Activated CD4-positive, alpha-beta memory T cell treated with anti-CD3 and anti-CD28 coated beads, Interleukin-2, amount 10 ng/mL, durations not matched to agents 7 days and 5 days (primary cell): ENCODE measurements at regions not wholly inside any gene's neighbourhood (a gene's known extent, or its start where the extent isn't known, plus 50 kb on each side); places are given as distances from the start of the nearest gene placed in this dataset.
"Not testable (repeated sequence)": the region's sequence is repeated elsewhere in the genome, so short reads cannot be mapped to it uniquely, and the experiment has no call there.

Experiments used
- CTCF ChIA-PET: fragments of 350-600 bp; sonication (Branson Sonifier 250); formaldehyde crosslinking; loops from one replicate; lab custom pipeline; 2021; ENCODE audit warnings: antibody characterized with exemption, inconsistent platforms; lab: Charles Lee
- POLR2A ChIA-PET: fragments of 350-600 bp; sonication (Branson Sonifier 250); formaldehyde crosslinking; loops from one replicate; lab custom pipeline; 2021; ENCODE audit warnings: antibody characterized with exemption; lab: Charles Lee
- DNase-seq: peaks from one replicate; pipeline ENCODE4 v3.0.0-alpha.2; 2020
- H3K27ac Mint-ChIP-seq: one replicate; pipeline ENCODE4 v1.8.0; 2021; ENCODE audit warnings: mild to moderate bottlenecking, mixed read lengths
- H3K27me3 Mint-ChIP-seq: one replicate; pipeline ENCODE4 v1.8.0; 2021; ENCODE audit warnings: mixed read lengths
- H3K36me3 Mint-ChIP-seq: one replicate; pipeline ENCODE4 v1.8.0; 2021; ENCODE audit warnings: low read depth, mixed read lengths
- H3K4me1 Mint-ChIP-seq: one replicate; pipeline ENCODE4 v1.8.0; 2021; ENCODE audit warnings: mixed read lengths
- H3K4me3 Mint-ChIP-seq: one replicate; pipeline ENCODE4 v1.8.0; 2021; ENCODE audit warnings: mild to moderate bottlenecking, mixed read lengths
- H3K9me3 Mint-ChIP-seq: one replicate; pipeline ENCODE4 v1.8.0; 2021; ENCODE audit warnings: mixed read lengths

DNA sequence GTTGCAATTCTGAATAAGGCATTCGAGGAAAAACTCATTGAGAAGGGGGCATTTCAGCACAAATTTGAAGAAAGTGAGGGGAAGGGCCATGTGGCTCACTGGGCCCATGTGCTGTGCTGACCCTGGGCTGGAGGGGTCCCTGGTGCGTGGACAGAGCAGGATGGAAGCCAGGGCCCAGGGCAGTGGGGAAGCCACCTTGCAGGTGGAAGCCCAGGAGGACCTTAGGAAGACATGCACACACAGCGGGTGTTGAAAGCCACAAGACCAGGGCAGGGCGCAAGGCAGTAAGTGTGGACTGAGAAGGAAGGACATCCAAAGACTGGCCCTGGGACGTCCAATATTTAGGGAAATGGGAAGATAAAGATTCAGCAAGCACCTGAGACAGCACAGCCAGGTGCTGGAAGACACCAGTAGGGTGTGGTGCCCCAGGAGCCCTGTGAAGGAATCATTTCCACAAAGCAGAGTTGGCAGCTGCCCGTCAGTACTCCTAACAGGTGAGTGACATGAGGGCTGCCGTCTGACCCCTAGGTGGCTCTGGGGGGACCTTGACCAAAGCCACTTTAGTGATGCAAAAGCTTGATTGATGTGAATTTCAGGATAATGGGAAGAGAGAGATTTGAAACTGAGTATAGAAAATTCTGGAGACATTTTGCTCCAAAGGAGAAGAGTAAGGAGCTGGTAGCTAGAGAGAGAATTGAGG is 254.4 kb upstream of the EXOC2 start:
- Mint-ChIP-seq H3K9me3 (no peaks in the 10 kb centered on the region), H3K36me3 (no peaks in the 10 kb centered on the region), H3K4me1 (no peaks in the 10 kb centered on the region), H3K27me3 (peaks cover 10% of the 10 kb centered on the region), H3K4me3 (no peak overlapping the region), H3K27ac (no peak overlapping the region)
- CTCF ChIA-PET, result no interaction called here
- DNase-seq, result no peak
- POLR2A ChIA-PET, result no interaction called here

DNA sequence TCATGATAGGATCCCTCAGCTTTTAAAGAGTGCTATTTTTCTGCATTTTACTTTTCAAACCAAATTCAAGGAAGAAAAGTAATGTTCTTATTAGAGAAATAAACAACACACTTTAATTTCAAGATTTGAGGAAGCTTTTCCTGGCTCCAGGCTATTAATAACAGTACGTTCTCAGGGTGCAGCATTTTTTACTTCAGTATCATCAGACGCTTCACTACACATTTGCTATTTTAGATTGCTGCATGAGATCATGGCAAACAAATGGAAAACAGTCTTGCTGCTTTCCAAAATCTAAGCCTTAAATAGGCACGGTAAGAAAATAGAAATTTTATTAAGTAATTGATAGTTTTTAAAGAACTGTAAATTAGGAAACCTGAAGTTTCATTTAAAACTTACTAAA is 253.6 kb upstream of the EXOC2 start:
- Mint-ChIP-seq H3K4me1 (no peaks in the 10 kb centered on the region), H3K4me3 (no peak overlapping the region), H3K27me3 (peaks cover 11% of the 10 kb centered on the region), H3K27ac (no peak overlapping the region), H3K36me3 (no peaks in the 10 kb centered on the region), H3K9me3 (no peaks in the 10 kb centered on the region)
- ChIA-PET POLR2A (no interaction called here), CTCF (no interaction called here)
- DNase-seq, result no peak

DNA sequence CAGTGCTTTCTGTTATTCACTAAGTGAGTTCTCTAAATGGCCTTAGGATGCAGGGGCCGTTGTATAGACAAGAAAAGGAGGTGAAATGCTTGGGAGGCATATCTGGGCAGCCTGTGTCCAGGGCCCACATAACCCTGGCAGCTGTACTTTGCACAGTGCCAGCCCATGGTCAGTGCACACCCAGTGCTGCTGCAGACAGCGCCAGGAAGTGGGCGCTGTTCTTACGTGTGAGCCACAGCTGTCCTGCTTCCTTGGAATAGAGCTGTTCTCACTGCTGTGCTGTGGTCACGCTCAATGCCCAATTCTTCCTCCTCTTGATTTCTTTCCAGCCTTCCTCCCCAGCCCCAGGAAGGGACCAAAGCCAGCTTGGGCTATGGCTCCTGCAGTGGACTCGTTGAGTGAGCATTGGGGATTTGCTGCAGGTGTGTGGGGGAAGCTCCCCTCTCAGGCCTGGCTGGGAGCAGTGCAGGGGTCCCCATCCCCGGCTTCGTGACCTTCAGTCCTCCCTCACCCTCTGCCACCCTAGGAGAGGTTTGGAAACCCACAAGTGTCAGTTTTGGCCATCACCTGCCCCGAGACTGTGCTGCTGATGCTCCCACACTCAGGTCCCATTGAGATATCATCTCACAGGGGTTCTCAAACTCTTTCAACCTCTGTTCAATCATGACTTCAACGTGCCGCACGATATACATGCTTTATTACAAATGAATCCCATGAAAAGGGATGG is 246.8 kb upstream of the EXOC2 start:
- H3K4me3 Mint-ChIP-seq, result no peak overlapping the region
- H3K36me3 Mint-ChIP-seq, result no peaks in the 10 kb centered on the region
- no peak for DNase-seq
- no peaks in the 10 kb centered on the region for H3K9me3 Mint-ChIP-seq
- H3K27me3 Mint-ChIP-seq, result peaks cover 7% of the 10 kb centered on the region
- ChIA-PET POLR2A (no interaction called here), CTCF (no interaction called here)
- no peaks in the 10 kb centered on the region for H3K4me1 Mint-ChIP-seq
- H3K27ac Mint-ChIP-seq, result no peak overlapping the region

DNA sequence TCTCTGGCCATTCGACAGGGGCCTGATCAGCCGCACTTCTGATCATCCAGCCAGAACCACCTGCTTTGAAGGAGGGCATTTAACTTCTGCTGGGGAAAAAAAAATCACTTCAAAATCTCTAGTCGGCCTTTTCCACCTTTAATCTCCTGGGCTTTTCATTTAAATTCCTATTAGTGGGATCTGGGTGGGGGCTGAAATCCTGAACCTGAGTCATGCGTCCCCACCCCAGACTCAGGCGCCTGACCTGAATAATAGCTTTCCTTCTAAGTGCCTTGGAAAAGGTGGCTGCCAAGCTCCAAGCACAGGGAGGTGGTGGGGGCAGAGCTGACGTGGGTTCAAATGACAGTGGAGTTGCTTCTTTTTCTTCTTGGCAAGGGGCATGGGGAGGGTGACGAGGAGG is 246.0 kb upstream of the EXOC2 start:
- CTCF ChIA-PET, result no interaction called here

DNA sequence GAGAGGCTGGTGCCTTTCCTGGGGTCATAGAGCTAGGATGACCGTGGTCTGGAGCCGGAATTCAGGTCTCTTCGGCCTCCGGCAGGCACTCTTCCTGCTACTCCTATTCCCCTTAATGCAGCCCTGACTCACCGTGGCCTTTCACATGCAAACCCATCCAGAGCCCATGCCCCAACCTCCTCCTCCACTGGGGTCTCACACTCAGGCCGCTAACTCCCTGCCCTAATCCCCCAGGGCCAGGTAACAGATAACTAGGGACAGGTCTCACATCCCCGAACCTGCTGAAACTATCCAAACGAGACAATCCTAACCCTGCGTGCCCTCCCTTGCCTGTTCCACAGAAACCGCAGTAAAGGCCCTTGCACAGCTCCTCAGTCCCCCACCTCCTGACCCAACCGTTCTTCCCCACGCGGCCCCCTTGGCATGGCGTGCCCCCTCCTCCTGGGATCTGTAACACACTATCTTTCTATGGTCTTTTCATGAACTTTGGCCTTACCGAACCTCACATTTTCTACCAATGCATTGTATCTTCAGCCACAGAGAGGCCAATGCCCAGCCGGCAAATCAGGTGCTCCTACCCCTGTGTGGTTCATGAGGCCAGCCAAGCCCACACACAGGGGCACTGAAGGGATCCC is 245.4 kb upstream of the EXOC2 start:
- Mint-ChIP-seq H3K36me3 (no peaks in the 10 kb centered on the region), H3K9me3 (no peaks in the 10 kb centered on the region), H3K27me3 (peaks cover 7% of the 10 kb centered on the region), H3K27ac (no peak overlapping the region), H3K4me1 (no peaks in the 10 kb centered on the region), H3K4me3 (no peak overlapping the region)
- ChIA-PET CTCF (no interaction called here), POLR2A (no interaction called here)
- DNase-seq, result no peak

More for the DNA sequence above, 246.0 kb upstream of the EXOC2 start:
- peaks cover 7% of the 10 kb centered on the region for H3K27me3 Mint-ChIP-seq
- DNase-seq, result no peak
- H3K36me3 Mint-ChIP-seq, result no peaks in the 10 kb centered on the region
- no peak overlapping the region for H3K27ac Mint-ChIP-seq
- no peaks in the 10 kb centered on the region for H3K4me1 Mint-ChIP-seq
- H3K9me3 Mint-ChIP-seq, result no peaks in the 10 kb centered on the region
- POLR2A ChIA-PET, result no interaction called here
- no peak overlapping the region for H3K4me3 Mint-ChIP-seq

DNA sequence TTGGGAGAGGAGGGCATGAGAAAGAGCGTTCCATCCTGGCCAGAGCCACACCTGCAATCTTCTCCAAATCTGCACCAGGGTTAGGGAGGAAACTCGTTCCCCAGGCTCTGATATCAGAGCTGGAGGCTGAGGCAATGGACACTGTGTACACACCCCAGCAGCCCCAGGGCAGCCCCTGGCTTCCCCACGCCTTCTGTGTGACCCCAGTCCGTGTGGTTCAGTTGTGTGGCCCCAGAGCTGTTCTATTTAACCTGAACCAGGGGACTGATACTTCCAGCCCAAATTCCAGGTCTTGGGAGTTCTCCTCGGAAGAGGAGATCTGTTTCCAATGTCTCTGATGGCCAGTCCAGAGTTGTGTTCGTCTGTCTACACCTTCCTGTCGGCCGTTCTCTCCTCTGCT is 242.6 kb upstream of the EXOC2 start:
- POLR2A ChIA-PET, result no interaction called here

DNA sequence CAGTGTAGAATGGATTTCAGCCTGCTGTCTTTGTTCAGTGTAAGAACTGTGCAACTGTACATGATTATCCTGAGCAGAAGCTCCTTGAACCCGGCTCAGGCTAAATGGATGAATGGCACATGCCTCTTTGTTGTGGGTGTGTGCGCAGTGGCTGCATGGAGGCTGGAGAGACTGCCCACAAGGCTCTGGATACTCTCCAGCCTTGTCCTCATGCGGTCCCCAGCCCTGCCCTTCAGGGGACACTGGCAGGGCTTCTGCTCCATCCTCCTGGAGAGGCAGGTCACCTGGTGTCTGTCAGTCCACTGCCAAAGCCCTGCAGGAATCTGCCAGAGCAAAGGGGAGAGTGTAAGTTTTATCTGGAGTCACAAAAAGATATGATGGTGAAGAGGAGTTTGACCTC is 241.7 kb upstream of the EXOC2 start:
- ChIA-PET CTCF (no interaction called here), POLR2A (no interaction called here)
- no peaks in the 10 kb centered on the region for H3K4me1 Mint-ChIP-seq
- no peak for DNase-seq
- H3K36me3 Mint-ChIP-seq, result no peaks in the 10 kb centered on the region
- no peak overlapping the region for H3K27ac Mint-ChIP-seq
- no peak overlapping the region for H3K4me3 Mint-ChIP-seq
- H3K9me3 Mint-ChIP-seq, result no peaks in the 10 kb centered on the region
- peaks cover 2% of the 10 kb centered on the region for H3K27me3 Mint-ChIP-seq

More for the DNA sequence above, 242.6 kb upstream of the EXOC2 start:
- Mint-ChIP-seq H3K4me3 (no peak overlapping the region), H3K4me1 (no peaks in the 10 kb centered on the region), H3K9me3 (no peaks in the 10 kb centered on the region), H3K27ac (no peak overlapping the region), H3K27me3 (peaks cover 2% of the 10 kb centered on the region), H3K36me3 (no peaks in the 10 kb centered on the region)
- DNase-seq, result no peak
- CTCF ChIA-PET, result no interaction called here

DNA sequence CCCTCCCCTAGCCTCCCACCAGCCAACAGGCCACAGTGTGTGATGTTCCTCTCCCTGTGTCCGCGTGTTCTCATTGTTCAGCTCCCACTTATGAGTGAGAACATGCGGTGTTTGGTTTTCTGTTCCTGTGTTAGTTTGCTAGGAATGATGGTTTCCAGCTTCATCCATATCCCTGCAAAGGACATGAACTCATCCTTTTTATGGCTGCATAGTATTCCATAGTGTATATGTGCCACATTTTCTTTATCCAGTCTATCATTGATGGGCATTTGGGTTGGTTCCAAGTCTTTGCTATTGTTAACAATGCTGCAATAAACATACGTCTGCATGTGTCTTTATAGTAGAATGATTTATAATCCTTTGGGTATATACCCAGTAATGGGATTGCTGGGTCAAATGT is 239.0 kb upstream of the EXOC2 start:
- H3K36me3 Mint-ChIP-seq, H3K27me3 Mint-ChIP-seq, H3K4me3 Mint-ChIP-seq, H3K9me3 Mint-ChIP-seq, CTCF ChIA-PET, H3K4me1 Mint-ChIP-seq, POLR2A ChIA-PET, DNase-seq, H3K27ac Mint-ChIP-seq: not testable (repeated sequence)

DNA sequence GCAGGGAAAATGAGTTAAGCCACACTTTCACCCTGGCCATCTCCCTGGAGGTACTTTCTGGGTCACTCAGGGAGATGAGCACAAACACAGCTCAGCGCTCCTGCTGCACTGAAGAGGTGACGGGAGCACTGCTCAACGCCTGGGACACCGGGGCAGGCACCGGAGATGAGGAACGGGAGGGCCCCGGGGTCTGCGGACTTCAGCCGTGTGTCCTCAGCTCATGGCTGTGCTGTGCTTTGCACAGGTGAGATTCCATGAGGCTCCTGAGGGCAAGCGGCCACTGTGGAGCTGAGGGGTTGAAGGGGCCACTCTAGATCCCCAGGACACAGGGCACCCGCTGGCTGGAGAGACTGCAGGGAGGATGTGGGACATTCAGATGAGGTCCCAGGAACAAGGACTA is 234.2 kb upstream of the EXOC2 start:
- H3K4me1 Mint-ChIP-seq, result no peaks in the 10 kb centered on the region
- no peak for DNase-seq
- ChIA-PET POLR2A (no interaction called here), CTCF (no interaction called here)
- H3K27ac Mint-ChIP-seq, result no peak overlapping the region
- H3K36me3 Mint-ChIP-seq, result no peaks in the 10 kb centered on the region
- peaks cover 3% of the 10 kb centered on the region for H3K27me3 Mint-ChIP-seq
- H3K9me3 Mint-ChIP-seq, result no peaks in the 10 kb centered on the region
- no peak overlapping the region for H3K4me3 Mint-ChIP-seq

DNA sequence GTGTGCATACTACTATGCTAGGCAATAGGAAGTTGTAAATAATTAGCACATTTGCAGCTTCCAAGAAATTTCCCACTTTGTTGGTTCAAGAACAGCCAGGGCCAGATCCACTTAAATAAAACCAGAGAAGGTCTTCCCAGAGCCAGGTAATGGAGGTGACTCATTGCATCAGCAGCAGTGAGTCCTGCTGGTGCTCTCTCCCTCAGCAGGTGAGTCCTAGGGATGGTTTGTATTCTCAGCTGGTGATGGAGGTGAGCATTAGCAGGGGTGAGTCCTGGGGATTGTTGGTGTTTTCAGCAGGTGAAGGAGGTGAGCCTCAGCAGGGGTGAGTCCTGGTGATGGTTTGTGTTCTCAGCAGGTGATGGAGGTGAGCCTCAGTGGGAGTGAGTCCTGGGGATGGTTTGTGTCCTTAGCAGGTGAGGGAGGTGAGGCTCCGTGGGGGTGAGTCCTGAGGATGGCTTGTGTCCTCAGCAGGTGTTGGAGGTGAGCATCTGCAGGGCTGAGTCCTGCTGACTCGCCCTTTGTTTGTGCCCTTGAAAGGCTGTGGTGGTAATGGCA is 232.8 kb upstream of the EXOC2 start:
- ChIA-PET CTCF (no interaction called here), POLR2A (no interaction called here)
- H3K9me3 Mint-ChIP-seq, result peaks cover 4% of the 10 kb centered on the region
- no peaks in the 10 kb centered on the region for H3K36me3 Mint-ChIP-seq
- H3K4me3 Mint-ChIP-seq, result no peak overlapping the region
- no peaks in the 10 kb centered on the region for H3K4me1 Mint-ChIP-seq
- no peak for DNase-seq
- H3K27ac Mint-ChIP-seq, result no peak overlapping the region
- peaks cover 3% of the 10 kb centered on the region for H3K27me3 Mint-ChIP-seq

DNA sequence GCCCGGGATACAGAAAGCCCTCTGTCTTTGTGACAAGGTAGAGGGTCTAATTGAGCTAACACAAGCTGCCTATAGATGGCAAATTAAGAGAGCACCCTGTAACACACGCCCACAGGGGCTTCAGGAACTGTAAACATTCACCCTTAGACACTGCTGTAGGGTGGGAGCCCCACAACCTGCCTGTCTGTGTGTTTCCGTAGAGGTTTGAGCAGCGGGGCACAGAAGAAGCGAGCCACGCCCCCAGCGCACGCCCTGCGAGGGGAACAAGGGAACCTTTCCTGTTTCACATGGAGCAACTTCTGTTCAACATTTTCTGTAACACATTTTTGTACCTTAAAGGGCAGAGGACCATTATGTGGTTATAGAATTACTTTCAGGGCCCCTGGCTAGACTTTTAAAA is 231.7 kb upstream of the EXOC2 start:
- POLR2A ChIA-PET, result no interaction called here
- H3K27me3 Mint-ChIP-seq, result peaks cover 3% of the 10 kb centered on the region

DNA sequence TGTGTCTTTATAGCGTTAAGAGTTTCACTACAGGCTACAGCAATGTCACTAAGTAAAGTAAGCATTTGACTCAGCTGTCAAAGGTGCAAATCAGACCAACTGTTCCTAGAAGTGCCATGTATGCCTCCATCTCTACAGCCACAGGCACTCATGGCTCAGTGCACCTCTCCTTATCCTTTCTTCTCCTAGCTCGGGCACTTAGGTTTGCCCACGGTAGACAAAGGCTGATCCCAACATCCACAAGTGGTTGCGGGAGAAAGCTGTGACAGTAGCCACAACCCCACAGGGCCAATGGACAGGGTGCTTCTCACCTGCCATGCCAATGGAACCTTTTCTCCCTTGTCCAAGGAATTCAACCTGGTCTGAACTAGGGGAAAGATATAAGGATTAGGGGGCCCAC is 228.5 kb upstream of the EXOC2 start:
- H3K4me3 Mint-ChIP-seq, result no peak overlapping the region
- H3K4me1 Mint-ChIP-seq, result no peaks in the 10 kb centered on the region
- DNase-seq, result no peak

More for the DNA sequence above, 231.7 kb upstream of the EXOC2 start:
- DNase-seq, result no peak
- Mint-ChIP-seq H3K4me1 (no peaks in the 10 kb centered on the region), H3K9me3 (peaks cover 8% of the 10 kb centered on the region), H3K27ac (no peak overlapping the region), H3K36me3 (no peaks in the 10 kb centered on the region), H3K4me3 (no peak overlapping the region)
- CTCF ChIA-PET, result no interaction called here

DNA sequence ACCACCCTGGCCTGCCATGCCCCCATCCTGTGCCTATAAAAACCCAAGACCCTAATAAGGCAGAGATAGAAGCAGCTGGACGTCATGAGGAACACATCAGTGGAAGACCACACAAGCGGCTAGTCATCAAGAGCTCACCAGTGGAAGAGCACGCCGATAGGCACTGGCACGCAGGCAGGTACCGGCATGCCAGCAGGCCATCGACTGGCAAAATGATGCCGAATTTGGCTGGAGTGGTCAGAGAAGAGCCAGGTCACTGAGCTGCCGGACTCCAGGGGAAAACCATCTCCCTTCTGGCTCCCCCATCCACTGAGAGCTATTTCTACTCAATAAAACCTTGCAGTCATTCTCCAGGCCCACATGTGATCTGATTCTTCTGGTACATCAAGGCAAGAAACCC is 227.6 kb upstream of the EXOC2 start:
- H3K27ac Mint-ChIP-seq, result no peak overlapping the region
- DNase-seq, result no peak
- no peak overlapping the region for H3K4me3 Mint-ChIP-seq
- CTCF ChIA-PET, result no interaction called here
- H3K9me3 Mint-ChIP-seq, result peaks cover 15% of the 10 kb centered on the region
- POLR2A ChIA-PET, result no interaction called here
- no peaks in the 10 kb centered on the region for H3K27me3 Mint-ChIP-seq
- H3K4me1 Mint-ChIP-seq, result no peaks in the 10 kb centered on the region
- no peaks in the 10 kb centered on the region for H3K36me3 Mint-ChIP-seq

More for the DNA sequence above, 228.5 kb upstream of the EXOC2 start:
- Mint-ChIP-seq H3K36me3 (no peaks in the 10 kb centered on the region), H3K27me3 (peaks cover 3% of the 10 kb centered on the region), H3K9me3 (peaks cover 15% of the 10 kb centered on the region), H3K27ac (no peak overlapping the region)
- ChIA-PET CTCF (no interaction called here), POLR2A (no interaction called here)
